COLO829 (cell line): ENCODE measurements at regions not wholly inside any gene's neighbourhood (a gene's known extent, or its start where the extent isn't known, plus 50 kb on each side); places are given as distances from the start of the nearest gene placed in this dataset.
"Not testable (repeated sequence)": the region's sequence is repeated elsewhere in the genome, so short reads cannot be mapped to it uniquely, and the experiment has no call there.

Source experiments
- DNase-seq: peaks from one replicate; pipeline ENCODE4 v3.0.0; 2012; ENCODE audit warnings: low spot score

DNA sequence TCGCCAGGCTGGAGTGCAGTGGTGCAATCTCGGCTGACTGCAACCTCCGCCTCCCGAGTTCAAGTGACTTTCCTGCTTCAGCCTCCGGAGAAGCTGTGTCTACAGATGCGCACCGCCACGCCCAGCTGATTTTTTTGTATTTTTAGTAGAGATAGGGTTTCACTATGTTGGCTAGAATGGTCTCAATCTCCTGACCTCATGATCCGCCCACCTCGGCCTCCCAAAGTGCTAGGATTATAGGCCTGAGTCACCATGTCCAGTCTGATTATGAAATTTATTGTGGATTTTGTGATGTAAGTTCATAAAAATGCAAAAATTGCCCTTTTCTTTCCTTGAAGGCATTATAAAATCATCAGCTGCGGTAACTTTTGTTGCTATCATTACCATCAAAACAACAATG is 1688.3 kb upstream of the ADGRL3 start:
- not testable (repeated sequence) for DNase-seq

DNA sequence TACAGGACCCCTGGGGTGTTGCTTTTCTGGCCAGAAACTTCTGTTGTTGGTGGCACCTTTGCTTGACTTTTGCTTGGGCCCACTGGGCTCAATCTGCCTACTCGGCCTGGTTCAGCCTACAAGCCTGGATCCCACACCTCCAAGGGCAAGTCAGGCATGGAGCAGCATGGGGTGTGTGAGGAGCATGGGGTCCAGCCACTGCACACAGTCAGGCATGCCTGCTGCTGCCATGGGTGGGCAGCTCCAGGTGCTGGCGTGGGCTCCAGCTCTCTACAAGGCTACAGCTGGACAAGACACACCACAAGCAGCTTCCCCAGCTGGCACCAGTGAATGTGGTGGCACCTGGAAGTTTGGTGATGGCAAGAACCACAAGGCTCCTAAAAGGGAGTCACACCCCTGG is 1683.1 kb upstream of the ADGRL3 start:
- DNase-seq: no peak

DNA sequence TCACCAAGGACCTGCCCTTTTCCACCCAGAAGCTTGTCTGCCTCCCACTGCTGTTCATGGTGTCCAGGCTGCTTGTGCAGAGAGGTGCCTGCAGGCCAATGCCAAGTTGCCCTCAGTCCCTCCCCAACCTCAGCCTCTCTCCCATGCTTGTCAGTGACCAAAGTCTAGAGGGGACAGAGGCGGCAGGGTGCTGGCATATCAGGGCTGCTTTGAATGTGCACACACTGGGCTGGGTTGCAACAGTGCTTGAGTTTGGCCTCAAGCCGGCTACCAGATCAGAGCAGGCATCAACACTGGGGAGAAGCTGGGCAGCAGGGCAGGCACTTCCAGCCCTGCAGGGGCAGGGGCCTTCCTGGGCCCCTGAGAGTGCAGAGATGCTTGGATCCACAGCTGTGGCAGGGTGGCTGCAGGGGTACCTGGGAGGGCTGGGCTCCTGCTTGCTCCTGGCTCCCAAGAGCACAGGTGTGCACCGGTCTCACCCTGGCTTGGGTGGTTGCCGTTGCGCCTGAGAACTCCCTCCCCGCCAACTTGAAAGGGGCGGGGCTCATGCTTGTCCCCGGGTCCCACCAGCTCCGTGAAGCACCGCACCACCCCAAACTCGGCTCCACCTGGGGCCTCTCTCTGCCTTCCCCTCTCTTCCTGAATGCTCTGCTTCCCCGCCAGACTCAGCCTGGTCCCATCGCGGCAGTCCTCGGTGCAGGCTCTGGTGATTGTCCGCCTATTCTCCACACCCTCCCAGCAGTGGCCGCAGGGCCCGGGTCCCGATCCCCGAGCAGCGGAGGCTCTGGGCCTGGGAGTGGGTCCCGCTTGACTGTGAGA is 1681.9 kb upstream of the ADGRL3 start:
- no peak for DNase-seq

DNA sequence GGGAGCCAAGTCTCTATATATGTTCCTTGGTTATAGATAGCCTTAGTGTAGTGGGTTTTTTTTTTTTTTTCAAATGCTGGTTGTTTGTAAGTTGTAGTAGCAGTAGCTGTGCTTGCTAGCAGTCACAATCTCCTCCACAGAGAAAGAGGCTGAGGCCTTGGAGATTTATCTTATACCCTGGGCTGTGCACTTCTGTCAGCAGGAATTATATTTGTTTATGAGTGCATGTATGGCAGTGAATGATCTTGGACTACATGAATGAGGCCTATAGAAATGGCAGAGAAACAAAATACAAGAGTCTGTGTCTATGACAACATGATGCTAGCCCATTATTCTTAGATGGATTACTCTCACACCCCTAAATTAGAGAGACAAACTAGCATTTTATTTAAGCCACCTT is 1674.2 kb upstream of the ADGRL3 start:
- no peak for DNase-seq

DNA sequence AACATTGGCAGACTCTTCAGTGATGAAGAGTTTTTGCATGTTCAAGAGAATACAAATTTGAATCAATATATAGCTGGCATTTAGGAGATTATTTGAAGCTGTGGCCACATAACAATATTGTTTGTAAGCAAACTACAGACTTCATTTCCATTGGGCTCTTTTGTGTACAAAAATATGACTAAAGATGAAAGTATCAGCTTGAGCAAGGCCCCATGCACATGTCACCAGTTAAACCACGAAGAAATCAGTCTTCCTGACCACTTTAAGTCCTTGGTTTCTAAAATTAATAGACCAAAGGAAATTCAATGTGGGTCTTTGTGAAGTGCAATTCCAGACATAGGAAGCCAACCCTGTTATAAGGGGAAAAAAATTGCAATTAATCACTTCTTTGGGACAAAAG is 1664.6 kb upstream of the ADGRL3 start:
- no peak for DNase-seq

DNA sequence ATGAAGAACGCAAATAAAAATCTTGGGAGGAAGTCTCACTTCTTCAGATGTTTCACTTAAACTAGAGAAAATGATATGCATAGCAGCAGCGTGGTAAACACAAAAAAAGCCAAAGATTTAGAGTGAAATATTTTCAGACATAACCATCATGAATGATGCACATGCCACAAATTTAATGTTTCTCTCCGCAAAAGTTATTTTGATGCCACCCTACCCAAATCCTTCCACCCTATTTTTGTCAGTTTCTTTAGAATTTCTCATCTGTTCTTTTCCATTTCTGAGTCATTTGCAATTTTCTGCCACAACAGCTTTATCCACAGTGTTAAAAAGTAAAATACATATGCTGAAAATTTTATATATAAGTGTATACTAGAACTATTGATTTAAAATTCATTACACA is 1663.7 kb upstream of the ADGRL3 start:
- DNase-seq: no peak

DNA sequence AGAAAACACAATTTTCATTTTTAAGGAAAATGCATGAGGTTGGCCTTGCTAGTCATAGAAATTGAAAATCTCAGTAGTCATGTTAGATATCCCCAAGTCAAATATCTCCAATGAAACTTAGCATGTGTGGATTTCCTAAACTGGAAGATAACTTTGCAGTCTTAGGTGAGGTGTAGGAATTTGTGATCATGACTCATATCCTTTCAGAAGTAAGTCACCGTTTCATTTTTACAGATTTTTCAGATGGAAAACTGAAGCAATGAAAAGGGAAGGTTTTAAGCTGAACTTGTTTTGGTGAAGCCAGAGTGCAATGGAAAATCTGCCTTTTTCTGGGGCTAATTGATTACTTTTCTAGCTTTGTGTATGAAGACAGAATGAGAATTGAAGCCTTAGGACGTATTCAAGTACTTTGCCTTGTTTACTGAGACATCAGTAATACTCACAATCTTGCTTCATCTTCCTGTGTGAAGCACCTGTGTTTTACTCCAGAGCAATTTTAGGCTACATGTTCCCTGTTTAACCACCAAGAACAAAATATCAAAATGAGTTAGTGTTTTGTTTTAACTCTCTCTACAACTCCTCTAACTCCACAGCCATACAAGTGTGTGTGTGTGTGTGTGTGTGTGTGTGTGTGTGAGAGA is 1662.8 kb upstream of the ADGRL3 start:
- no peak for DNase-seq

DNA sequence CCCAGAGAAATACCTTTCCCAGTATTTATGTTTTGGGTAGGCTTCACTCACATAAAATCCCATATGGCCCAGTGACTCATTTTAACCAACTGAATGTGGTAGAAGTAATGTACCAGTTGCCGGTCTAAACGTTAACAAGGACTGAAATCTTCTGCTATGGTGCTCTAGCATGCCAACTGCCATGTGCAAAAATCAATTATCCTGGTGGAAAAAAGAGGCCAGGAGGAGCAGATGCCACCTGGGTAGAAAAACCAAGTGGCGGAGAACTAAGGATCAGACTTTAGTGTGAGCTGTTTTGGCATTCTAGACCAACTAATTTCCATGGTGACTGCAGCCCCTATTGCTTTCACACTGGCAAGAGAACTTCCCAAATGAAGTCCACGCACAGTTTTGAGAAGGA is 1660.7 kb upstream of the ADGRL3 start:
- no peak for DNase-seq

DNA sequence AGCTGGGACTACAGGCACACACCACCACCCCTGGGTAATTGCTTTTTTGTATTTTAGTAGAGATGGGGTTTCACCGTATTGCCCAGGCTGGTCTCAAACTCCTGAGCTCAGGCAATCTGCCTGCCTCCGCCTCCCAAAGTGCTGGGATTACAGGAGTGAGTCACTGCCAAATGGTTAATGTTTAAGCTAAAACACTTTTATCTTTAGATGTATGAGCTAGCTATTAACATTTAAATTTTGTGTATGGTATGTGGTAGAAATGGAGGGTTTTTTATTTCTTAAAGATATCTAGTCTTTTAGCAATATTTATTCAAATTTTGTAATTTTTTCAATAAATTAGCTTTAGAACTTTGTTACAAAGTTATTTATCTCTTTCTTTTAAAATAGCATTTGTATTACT is 1659.8 kb upstream of the ADGRL3 start:
- DNase-seq: no peak

DNA sequence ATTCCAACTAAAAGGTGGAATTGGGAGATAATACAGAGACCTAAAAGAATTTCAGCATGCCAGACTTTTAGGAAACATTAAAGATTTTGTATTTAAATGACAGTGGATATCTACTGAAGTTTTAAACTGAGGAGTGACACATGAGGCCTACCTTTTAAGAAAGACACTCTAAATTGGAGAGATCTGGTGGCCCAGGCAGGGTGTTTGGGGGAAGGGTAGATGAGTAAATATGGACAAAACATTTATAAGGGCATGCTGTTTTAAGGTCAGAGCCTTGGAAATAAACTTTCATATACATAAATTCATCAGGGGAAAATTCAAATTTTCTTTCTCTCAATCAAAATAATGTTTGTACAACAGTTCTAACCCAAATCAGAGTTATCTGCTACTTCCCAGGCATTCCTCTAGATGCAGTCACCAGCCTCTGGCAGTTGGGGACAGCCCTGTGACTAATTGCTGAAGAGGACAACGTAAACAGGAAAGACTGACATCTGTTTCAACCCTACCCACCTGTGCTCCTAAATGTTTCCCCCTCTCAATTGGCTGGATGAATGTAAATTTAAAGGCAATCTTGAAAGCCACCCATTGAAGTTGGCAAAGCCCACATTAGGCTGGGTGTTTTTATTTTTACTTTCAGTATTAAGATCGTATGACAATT is 1646.9 kb upstream of the ADGRL3 start:
- peak; percentile 48 for DNase-seq

DNA sequence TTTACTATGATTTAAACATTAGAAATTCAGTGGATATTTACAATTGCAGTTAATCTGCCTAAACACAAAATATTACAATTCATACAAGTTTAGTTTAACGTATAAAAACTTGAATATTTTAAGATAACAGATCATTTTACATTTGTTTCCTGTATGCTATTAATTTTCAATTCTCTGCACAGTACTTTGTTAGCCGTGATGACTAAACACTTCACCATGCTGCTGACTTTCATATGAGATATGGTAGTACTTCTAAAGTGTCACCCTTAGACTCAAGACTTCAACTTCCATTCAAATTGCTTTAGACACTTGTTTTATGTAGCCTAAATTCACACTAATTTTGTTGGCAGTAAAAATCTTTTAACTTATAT is 1646.4 kb upstream of the ADGRL3 start:
- DNase-seq: peak; percentile 51

DNA sequence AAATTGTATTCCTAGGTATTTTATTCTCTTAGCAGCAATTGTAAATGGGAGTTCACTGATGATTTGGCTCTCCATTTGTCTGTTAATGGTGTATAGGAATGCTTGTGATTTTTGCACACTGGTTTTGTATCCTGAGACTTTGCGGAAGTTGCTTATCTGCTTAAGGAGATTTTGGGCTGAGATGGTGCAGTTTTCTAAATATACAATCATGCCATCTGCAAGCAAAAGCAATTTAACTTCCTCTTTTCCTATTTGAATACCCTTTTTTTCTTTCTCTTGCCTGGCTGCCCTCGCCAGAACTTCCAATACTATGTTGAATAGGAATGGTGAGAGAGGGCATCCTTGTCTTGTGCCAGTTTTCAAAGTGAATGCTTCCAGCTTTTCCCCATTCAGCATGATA is 1643.9 kb upstream of the ADGRL3 start:
- DNase-seq: not testable (repeated sequence)

DNA sequence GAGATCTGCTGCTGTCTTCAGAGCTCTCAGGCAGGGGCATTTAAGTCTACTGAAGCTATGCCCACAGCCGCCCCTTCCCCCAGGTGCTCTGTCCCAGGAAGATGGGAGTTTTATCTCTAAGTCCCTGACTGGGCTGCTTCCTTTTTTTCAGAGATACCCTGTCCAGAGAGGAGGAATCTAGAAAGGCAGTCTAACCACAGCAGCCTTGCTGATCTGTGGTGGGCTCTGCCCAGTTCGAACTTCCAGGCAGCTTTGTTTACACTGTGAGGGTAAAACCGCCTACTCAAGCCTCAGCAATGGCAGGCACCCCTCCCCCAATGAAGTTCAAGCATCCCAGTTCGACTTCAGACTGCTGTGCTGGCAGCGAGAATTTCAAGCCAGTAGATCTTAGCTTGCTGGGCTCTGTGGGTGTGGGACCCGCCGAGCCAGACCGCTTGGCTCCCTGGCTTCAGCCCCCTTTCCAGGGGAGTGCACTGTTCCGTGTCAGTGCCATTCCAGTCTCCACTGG is 1639.9 kb upstream of the ADGRL3 start:
- DNase-seq: not testable (repeated sequence)

DNA sequence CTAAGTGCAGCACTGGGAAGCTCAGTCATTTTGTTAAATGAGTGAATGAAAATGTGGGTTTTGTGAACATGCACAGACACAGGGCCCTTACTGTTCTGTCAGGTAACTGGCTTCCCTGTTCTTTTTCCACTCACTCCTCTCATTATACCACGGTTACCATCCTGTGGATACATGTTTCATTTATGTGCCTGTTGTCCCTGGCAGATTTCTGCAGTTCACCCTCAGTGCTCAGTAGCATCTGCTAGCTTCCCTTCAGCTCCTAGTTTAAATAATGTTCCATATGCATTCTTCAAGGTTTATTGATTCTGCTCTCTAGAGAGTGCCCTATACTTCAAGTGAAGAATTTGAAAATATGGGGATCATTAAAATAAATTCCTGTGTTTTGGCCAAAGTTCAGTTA is 1634.3 kb upstream of the ADGRL3 start:
- DNase-seq: no peak

DNA sequence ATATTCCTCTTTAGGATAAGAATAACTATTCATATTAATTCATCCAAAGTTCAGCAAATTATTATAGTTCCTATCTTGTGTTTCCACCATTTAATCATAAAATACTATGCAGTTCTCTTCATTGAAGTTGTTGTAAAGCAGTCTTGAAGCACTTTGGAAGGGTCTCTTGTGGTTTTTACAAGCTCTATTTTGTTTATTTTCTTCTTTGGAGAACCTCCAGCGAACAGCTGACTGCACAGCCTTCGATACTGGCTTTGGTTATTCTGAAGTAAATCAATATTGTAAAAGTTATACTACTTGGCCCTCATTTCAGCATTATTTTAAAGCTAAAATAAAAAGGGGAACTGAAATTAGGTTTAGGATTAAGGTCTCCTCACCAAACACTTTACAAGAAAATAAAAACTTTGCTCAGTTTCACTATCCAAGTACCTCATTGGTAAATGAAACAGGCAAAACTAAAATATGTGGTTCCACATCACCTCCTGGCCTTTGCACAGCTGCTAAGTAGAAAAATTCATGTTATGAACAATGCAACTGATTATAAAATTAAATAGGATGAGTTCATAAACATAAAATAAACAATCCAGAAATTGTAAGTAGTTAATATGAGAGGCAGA is 1629.2 kb upstream of the ADGRL3 start:
- DNase-seq: no peak

DNA sequence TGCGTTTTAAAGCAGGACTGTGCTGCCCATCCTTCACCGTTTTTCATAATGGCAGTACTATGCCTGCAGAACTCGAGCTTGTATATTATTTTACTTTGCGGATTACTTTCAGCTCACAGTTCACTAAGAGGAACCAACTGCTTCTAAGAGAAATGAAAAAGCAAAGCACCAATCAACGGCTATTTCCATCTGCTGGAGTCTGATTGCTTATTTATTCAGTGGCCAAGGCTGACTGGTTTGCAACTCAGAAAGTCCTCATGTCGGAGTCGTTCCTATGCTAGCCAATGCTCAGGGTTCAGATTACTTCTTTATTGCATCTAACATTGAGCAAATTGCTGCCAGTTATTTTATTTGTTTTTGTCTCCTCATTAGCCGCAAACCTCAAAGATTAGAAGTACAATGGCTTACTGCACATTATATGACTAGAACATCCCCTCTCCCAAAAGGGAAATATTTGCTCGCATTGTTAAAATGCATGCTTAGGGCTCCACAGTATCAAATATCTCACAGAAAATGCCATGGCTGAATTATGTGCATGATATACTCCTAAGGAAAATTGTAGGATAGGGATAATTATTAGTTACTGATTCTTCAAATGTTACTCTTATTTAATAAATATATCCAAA is 1628.2 kb upstream of the ADGRL3 start:
- DNase-seq: no peak

DNA sequence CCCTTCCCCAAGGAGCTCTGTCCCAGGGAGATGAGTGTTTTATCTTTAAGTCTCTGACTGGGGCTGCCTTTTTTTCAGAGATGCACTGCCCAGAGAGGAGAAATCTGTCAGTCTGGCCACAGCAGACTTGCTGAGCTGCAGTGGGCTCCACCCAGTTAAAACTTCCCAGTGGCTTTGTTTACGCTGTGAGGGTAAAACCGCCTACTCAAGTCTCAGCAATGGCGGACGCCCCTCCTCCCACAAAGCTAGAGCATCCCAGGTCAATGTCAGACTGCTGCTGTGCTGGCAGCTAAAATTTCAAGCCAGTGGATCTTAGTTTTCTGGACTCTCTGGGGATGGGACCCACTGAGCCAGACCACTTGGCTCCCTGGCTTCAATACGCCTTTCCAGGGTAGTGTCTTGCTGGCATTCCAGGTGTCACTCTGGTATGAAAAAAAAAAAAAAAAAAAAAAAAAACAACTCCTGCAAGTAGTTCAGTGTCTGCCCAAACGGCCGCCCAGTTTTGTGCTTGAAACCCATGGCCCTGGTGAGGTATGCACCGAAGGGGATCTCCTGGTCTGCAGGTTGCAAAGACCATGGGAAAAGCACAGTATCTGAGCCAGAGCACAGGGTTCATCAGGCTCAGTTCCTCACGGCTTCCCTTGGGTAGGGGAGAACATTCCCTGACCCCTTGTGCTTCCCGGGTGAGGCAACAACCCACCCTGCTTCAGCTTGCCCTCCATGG is 1616.1 kb upstream of the ADGRL3 start:
- DNase-seq: no peak

DNA sequence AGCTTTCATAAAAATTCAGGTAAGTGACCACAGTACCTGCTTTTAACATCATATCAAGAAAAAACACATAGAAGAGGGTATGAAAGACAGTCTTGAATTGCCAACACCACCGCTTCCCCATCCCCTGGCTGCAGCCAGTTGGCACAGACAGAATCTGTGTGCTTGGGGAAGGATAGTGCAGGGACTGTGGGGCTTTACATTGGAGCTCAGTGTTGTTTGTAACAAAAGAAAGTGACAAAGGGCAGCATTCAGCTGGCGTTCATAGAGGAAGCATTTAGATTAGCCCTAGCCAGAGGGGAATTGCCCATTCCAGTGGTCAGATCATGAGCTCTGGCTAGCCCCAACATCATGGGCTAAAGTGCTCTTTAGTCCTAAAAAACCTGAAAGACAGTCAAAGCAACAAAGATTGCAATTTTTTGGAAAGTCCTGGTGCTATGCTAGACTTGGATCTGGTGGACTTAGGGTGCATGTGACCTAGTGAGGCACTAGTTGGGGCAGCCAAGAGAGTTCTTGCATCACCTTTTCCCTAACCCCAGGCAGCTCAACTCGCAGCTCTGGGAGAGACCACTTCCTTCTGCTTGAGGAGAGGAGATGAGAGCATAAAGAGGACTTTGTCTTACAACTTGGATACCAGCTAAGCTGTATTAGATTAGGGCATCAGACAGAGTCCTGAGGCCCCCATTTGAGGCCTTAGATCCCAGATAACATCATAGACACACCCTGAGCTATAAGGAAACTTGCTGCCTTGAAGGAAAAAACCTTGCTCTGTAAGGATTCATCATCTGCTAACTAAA is 1602.4 kb upstream of the ADGRL3 start:
- peak; percentile 33 for DNase-seq

DNA sequence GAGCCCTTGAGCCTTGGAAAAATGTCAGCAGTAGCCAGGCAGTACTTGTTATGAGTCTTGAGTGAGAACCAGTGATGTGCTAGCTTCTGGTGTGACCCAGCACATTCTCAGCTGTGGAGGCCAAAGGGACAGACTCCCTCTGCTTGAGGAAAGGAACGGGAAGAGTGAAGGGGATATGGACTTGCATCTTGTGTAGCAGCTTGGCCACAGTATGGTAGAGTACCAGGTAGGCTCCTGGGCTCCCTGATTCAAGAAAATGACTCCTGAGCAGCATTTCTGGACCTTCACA is 1601.9 kb upstream of the ADGRL3 start:
- no peak for DNase-seq

DNA sequence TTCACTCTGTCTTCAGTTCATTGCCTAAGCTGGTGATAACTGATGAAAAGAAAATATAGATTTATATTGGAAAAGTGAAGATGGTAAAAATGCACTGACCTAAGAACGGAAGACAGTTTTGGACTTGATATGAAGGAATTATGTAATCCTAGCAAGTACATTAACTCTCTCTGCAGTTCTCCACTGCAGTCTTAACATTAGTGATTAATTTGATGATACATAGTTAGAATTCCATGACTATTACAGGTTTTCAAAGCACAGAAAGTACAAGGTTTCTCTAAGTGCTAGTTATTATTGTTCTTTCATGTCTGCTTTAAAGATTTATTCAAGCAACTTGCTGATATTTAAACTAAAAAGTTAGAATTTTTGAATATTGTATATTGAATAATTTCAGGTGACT is 1591.7 kb upstream of the ADGRL3 start:
- no peak for DNase-seq

DNA sequence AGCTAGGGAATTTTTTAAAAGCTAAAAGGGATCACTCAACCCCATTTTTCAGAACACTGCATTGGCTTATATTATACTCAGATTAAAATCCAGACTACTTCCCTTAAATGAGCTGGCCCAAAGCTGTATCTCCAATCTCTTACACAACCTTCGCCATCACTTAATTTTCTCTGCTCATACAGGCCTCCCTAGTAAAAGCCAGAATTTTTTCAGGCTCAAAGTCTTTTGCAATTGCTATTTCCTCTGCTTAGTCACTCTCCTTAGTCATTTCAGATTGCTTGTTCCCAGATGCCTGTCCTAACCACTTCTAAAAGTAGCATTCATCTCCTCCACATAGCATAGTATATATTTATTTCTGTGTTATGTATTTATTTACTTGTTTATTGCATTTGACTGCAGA is 1587.9 kb upstream of the ADGRL3 start:
- peak; percentile 28 for DNase-seq
